Neuron (in vitro differentiated cells): ENCODE measurements at regions not wholly inside any gene's neighbourhood (a gene's known extent, or its start where the extent isn't known, plus 50 kb on each side); places are given as distances from the start of the nearest gene placed in this dataset.

Source experiments
- H2AFZ ChIP-seq: one replicate; pipeline ENCODE4 v1.6.1; 2013; ENCODE audit warnings: low read depth, mild to moderate bottlenecking, inconsistent platforms, low read length, moderate library complexity
- H3K27me3 ChIP-seq: one replicate; pipeline ENCODE4 v1.6.1; 2013; ENCODE audit warnings: low read length; ENCODE audit not compliant: insufficient read depth
- H3K36me3 ChIP-seq: one replicate; pipeline ENCODE4 v1.6.1; 2013; ENCODE audit warnings: low read length; ENCODE audit not compliant: insufficient read depth
- H3K4me1 ChIP-seq: one replicate; pipeline ENCODE4 v1.6.1; 2013; ENCODE audit warnings: low read length; ENCODE audit not compliant: insufficient read depth
- H3K4me3 ChIP-seq: 2 replicates; pipeline ENCODE4 v1.5.1; 2013; ENCODE audit warnings: mild to moderate bottlenecking, low read length, moderate library complexity
- H3K9me3 ChIP-seq: one replicate; pipeline ENCODE4 v1.6.1; 2013; ENCODE audit warnings: low read length

GRCh38 chr1:184212649-184213314 is 161.3 kb downstream of the TSEN15 start:
- H3K4me3 ChIP-seq = no peak overlapping the region
- H3K9me3 ChIP-seq = no peaks in the 10 kb centered on the region
- no peak overlapping the region for H2AFZ ChIP-seq
- no peaks in the 10 kb centered on the region for H3K36me3 ChIP-seq
- H3K4me1 ChIP-seq = no peaks in the 10 kb centered on the region
- H3K27me3 ChIP-seq = no peaks in the 10 kb centered on the region

- no peak overlapping the region for H3K4me3 ChIP-seq
- H2AFZ ChIP-seq = no peak overlapping the region
- H3K9me3 ChIP-seq = no peaks in the 10 kb centered on the region
- no peaks in the 10 kb centered on the region for H3K27me3 ChIP-seq
- H3K4me1 ChIP-seq = peaks cover 2% of the 10 kb centered on the region
- H3K36me3 ChIP-seq = no peaks in the 10 kb centered on the region
Observed at GRCh38 chr1:184214128-184214527, 162.6 kb downstream of the TSEN15 start.

GRCh38 chr1:184215274-184215925 is 163.9 kb downstream of the TSEN15 start:
- Histone ChIP-seq H3K9me3 (no peaks in the 10 kb centered on the region), H2AFZ (no peak overlapping the region), H3K4me3 (no peak overlapping the region), H3K36me3 (no peaks in the 10 kb centered on the region), H3K27me3 (no peaks in the 10 kb centered on the region), H3K4me1 (peaks cover 2% of the 10 kb centered on the region)

DNA sequence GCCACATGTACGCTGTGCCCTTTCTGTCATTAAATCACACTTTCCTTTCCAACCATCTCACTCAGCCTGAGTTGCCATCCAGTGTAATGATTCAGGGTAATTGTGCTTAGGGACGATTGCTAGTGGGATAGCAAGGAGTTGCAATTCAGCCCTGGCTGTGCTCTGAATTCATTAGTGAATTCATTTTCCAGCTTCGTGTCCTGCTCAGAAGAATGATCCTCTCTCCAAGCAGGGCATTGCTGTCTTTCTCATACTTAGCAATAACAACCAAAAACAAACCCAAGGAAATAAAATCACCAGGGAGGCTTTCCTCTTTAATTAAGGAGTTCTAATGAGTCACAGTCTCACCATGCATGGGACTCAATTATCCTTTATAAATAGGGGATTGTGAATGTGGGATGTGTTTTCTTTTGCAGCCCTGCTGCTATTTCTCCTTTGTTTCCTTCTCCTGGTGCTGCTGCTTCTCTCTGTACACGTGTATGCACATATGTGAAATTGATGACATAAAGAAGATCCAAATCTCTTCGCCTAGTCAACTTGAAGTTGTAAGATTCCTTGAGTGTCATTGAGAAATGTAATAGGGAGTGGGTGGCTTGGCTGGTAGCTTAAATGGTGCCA is 167.0 kb downstream of the TSEN15 start:
- Histone ChIP-seq H3K4me1 (peaks cover 2% of the 10 kb centered on the region), H3K9me3 (no peaks in the 10 kb centered on the region), H3K4me3 (no peak overlapping the region), H2AFZ (no peak overlapping the region), H3K27me3 (no peaks in the 10 kb centered on the region), H3K36me3 (no peaks in the 10 kb centered on the region)

DNA sequence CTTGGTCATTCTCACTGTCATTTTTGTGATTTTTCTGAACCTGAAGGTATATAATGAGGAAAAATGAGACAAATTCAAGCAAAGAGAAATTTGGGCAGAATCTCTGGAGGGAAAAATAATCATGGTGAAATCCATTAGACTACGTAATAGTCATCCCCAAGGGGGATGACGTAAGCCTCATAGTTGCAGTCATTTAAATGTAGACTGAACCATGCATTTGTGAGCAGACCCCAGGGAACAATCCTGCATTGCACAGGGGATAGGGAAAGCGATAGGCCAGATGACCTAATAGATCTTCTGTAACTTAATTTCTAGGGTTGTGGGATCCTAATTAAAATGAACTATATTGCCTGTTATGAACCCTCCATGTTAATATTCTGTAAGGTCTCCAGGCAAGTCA is 167.4 kb upstream of the C1orf21 start:
- H3K4me3 ChIP-seq = no peak overlapping the region
- peaks cover 2% of the 10 kb centered on the region for H3K4me1 ChIP-seq
- no peaks in the 10 kb centered on the region for H3K9me3 ChIP-seq
- H3K36me3 ChIP-seq = no peaks in the 10 kb centered on the region
- no peaks in the 10 kb centered on the region for H3K27me3 ChIP-seq
- H2AFZ ChIP-seq = no peak overlapping the region

GRCh38 chr1:184219883-184220282 is 166.9 kb upstream of the C1orf21 start:
- no peaks in the 10 kb centered on the region for H3K36me3 ChIP-seq
- no peak overlapping the region for H2AFZ ChIP-seq
- peaks cover 4% of the 10 kb centered on the region for H3K4me1 ChIP-seq
- no peaks in the 10 kb centered on the region for H3K27me3 ChIP-seq
- H3K4me3 ChIP-seq = no peak overlapping the region
- no peaks in the 10 kb centered on the region for H3K9me3 ChIP-seq

DNA sequence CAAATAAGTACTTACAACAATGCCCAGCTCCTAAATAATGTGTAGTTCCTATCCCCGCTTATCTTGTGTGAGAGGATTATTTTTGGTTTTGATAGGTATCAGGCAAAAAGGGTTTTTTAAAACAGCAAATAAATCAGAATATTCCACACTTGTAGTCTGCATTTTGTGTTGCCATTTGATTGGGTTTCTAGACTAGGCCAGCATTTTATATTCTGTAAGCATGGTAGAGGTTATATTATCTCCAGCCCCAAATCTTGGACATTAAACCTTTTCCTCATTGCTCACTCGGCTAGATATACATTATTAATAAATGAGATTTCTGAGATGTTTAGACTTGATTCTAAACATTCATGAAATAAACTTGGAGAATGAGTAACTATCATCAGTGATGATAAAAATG is 165.7 kb upstream of the C1orf21 start:
- Histone ChIP-seq H3K27me3 (no peaks in the 10 kb centered on the region), H2AFZ (no peak overlapping the region), H3K9me3 (no peaks in the 10 kb centered on the region)

GRCh38 chr1:184222652-184223052 is 164.2 kb upstream of the C1orf21 start:
- Histone ChIP-seq H3K4me3 (no peak overlapping the region), H3K4me1 (peaks cover 16% of the 10 kb centered on the region), H2AFZ (no peak overlapping the region), H3K27me3 (no peaks in the 10 kb centered on the region), H3K36me3 (no peaks in the 10 kb centered on the region), H3K9me3 (no peaks in the 10 kb centered on the region)

More for the DNA sequence above, 165.7 kb upstream of the C1orf21 start:
- Histone ChIP-seq H3K4me1 (peaks cover 14% of the 10 kb centered on the region), H3K36me3 (no peaks in the 10 kb centered on the region), H3K4me3 (no peak overlapping the region)

DNA sequence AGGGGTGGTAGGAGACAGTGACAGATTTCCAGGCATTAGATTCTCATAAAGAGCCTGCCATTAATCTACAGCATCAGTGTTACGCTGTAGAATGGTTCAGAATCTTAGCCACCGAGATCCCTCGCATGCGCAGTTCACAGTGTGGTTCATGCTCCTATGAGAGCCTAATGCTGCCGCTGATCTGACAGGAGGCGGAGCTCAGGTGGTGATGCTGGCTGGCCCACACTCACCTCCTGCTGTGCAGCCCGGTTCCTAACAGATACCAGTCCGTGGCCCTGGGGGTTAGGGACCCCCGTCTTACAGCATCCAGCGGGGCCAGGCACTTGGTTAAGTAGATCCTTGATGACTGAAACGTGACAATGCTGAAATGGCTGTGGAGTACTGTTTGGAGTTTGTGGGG is 163.6 kb upstream of the C1orf21 start:
- H2AFZ ChIP-seq = no peak overlapping the region
- no peaks in the 10 kb centered on the region for H3K9me3 ChIP-seq
- H3K4me3 ChIP-seq = no peak overlapping the region
- H3K27me3 ChIP-seq = no peaks in the 10 kb centered on the region
- H3K4me1 ChIP-seq = peaks cover 15% of the 10 kb centered on the region
- H3K36me3 ChIP-seq = no peaks in the 10 kb centered on the region

GRCh38 chr1:184225283-184226099 is 161.3 kb upstream of the C1orf21 start:
- Histone ChIP-seq H3K9me3 (no peaks in the 10 kb centered on the region), H3K36me3 (no peaks in the 10 kb centered on the region), H2AFZ (peak overlapping the region; percentile 12), H3K4me3 (no peak overlapping the region), H3K4me1 (peaks cover 14% of the 10 kb centered on the region), H3K27me3 (no peaks in the 10 kb centered on the region)

- Histone ChIP-seq H3K4me1 (peaks cover 14% of the 10 kb centered on the region), H3K36me3 (no peaks in the 10 kb centered on the region), H3K4me3 (no peak overlapping the region), H3K27me3 (no peaks in the 10 kb centered on the region), H3K9me3 (no peaks in the 10 kb centered on the region), H2AFZ (no peak overlapping the region)
Observed at GRCh38 chr1:184226100-184226487, 160.7 kb upstream of the C1orf21 start.

DNA sequence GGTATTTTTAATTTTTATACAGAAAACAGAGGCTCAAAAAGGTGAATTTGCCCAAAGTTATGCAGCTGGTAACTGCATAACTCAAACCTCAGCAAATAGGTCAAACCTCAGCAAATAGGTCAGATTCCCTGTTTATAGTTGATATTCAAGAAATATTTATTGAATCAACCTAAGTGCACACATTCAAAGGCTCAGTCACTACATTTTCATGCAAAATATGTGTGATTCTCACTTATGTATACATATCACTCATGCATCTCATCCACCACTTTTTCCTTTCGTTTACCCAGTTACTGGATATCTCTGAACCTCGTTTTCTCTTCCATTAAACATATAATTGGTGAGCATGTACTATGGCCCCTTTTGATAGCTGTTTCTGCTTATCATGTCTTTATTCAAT is 158.3 kb upstream of the C1orf21 start:
- Histone ChIP-seq H2AFZ (no peak overlapping the region), H3K36me3 (no peaks in the 10 kb centered on the region), H3K9me3 (no peaks in the 10 kb centered on the region), H3K4me1 (peaks cover 14% of the 10 kb centered on the region), H3K4me3 (no peak overlapping the region), H3K27me3 (no peaks in the 10 kb centered on the region)

DNA sequence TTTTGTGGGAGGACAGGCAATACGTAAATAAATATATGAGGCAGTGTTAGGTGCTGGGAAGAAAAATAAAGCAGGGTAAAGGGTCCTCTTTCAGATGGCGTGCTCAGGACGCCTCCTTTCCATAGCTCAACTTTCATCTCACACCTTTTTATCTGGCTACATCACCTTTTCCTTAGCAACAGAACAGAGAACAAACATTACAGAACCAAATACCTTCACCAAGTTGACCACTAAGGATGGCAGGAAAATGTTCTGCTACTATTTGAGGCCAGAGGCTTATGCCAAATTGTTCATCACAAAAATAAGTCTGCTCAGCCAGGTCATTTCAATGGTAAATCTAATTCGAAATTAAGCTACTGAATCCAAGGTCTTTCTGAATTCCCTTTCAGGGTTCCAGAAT is 149.2 kb upstream of the C1orf21 start:
- no peak overlapping the region for H3K4me3 ChIP-seq

More for the DNA sequence above, 149.2 kb upstream of the C1orf21 start:
- no peaks in the 10 kb centered on the region for H3K27me3 ChIP-seq
- no peaks in the 10 kb centered on the region for H3K36me3 ChIP-seq
- H3K9me3 ChIP-seq = no peaks in the 10 kb centered on the region
- no peaks in the 10 kb centered on the region for H3K4me1 ChIP-seq
- no peak overlapping the region for H2AFZ ChIP-seq
